GM23338 (cell line): ENCODE measurements at regions not wholly inside any gene's neighbourhood (a gene's known extent, or its start where the extent isn't known, plus 50 kb on each side); places are given as distances from the start of the nearest gene placed in this dataset.

Source experiments
- EZH2phosphoT487 ChIP-seq: fragments of 200-600 bp; sonication (generic); IDR thresholded peaks from one replicate; pipeline ENCODE4 v1.8.1; 2018; ENCODE audit warnings: antibody characterized with exemption; ENCODE audit not compliant: unreplicated experiment
- TF ChIP-seq, protein P1 (sequence below), 2 experiments: fragments of 200-600 bp in 1 of 2; sonication (generic) in 1 of 2; conservative IDR thresholded peaks; 2 replicates each; pipeline versions ENCODE4 v1.5.1 to v1.6.1; 2016 to 2017; ENCODE audit warnings: antibody characterized with exemption in 2 of 2, low read depth in 2 of 2, mild to moderate bottlenecking in 2 of 2, moderate library complexity in 1 of 2

DNA sequence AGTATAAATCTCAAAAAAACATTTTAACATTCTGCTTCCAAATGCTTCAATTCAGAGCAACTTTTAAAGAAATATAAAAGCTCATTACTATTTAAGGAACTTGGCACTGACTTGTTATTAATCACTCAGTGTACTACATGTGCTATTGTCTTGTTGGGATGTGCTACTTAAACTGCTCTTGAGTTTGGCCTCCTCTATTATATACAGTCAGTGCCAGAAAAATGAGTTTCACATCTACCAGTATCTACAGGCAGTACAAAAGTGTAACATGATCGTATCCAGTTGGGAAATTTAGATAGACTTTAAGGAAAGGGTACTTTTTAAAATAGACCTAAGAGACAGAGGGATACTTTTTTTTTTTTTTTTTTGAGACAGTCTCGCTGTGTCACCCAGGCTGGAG is 627.3 kb upstream of the SLC35B3 start:
- TF ChIP-seq, protein P1, sequence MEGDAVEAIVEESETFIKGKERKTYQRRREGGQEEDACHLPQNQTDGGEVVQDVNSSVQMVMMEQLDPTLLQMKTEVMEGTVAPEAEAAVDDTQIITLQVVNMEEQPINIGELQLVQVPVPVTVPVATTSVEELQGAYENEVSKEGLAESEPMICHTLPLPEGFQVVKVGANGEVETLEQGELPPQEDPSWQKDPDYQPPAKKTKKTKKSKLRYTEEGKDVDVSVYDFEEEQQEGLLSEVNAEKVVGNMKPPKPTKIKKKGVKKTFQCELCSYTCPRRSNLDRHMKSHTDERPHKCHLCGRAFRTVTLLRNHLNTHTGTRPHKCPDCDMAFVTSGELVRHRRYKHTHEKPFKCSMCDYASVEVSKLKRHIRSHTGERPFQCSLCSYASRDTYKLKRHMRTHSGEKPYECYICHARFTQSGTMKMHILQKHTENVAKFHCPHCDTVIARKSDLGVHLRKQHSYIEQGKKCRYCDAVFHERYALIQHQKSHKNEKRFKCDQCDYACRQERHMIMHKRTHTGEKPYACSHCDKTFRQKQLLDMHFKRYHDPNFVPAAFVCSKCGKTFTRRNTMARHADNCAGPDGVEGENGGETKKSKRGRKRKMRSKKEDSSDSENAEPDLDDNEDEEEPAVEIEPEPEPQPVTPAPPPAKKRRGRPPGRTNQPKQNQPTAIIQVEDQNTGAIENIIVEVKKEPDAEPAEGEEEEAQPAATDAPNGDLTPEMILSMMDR (conservative IDR thresholded peaks at IDR 0.05; ENCODE audit: low read depth in 2 of 2) = no peak
- no peak for TF ChIP-seq EZH2phosphoT487
